ENCODE measurements at regions not wholly inside any gene's neighbourhood (a gene's known extent, or its start where the extent isn't known, plus 50 kb on each side); places are given as distances from the start of the nearest gene placed in this dataset.

GRCh38 chr16:48877946-48878345, 268.0 kb upstream of the N4BP1 start:
- no peaks in the 10 kb centered on the region for H3K4me1 Mint-ChIP-seq (ENCODE audit: low read depth)
- no peaks in the 10 kb centered on the region for H3K9me3 Mint-ChIP-seq
- H3K27ac Mint-ChIP-seq = no peak overlapping the region
- no peaks in the 10 kb centered on the region for H3K27me3 Mint-ChIP-seq
- H3K36me3 Mint-ChIP-seq (ENCODE audit: low read depth) = no peaks in the 10 kb centered on the region
- no peak overlapping the region for H3K4me3 Mint-ChIP-seq
- intact Hi-C loops (cut with micrococcal nuclease) = no loop called here

GRCh38 chr16:48870141-48870540, 260.2 kb upstream of the N4BP1 start:
- no peak overlapping the region for H3K4me3 Mint-ChIP-seq
- H3K36me3 Mint-ChIP-seq (ENCODE audit: low read depth) = no peaks in the 10 kb centered on the region
- H3K27me3 Mint-ChIP-seq = no peaks in the 10 kb centered on the region
- no peak overlapping the region for H3K27ac Mint-ChIP-seq
- no peaks in the 10 kb centered on the region for H3K9me3 Mint-ChIP-seq
- intact Hi-C loops (cut with micrococcal nuclease) = no loop called here
- H3K4me1 Mint-ChIP-seq (ENCODE audit: low read depth) = no peaks in the 10 kb centered on the region

- Mint-ChIP-seq H3K4me1 (ENCODE audit: low read depth) (no peaks in the 10 kb centered on the region), H3K27me3 (no peaks in the 10 kb centered on the region), H3K36me3 (ENCODE audit: low read depth) (no peaks in the 10 kb centered on the region), H3K4me3 (no peak overlapping the region), H3K9me3 (no peaks in the 10 kb centered on the region), H3K27ac (no peak overlapping the region)
- intact Hi-C loops (cut with micrococcal nuclease) = no loop called here
Measured at GRCh38 chr16:48865520-48865919, 255.5 kb upstream of the N4BP1 start.

- H3K4me1 Mint-ChIP-seq (ENCODE audit: low read depth) = no peaks in the 10 kb centered on the region
Measured at GRCh38 chr16:48864055-48864454, 254.1 kb upstream of the N4BP1 start.

GRCh38 chr16:48862087-48862532, 252.1 kb upstream of the N4BP1 start:
- Mint-ChIP-seq H3K9me3 (no peaks in the 10 kb centered on the region), H3K4me1 (ENCODE audit: low read depth) (no peaks in the 10 kb centered on the region), H3K27ac (no peak overlapping the region), H3K27me3 (no peaks in the 10 kb centered on the region), H3K36me3 (ENCODE audit: low read depth) (no peaks in the 10 kb centered on the region), H3K4me3 (no peak overlapping the region)
- intact Hi-C loops (cut with micrococcal nuclease) = no loop called here

More at GRCh38 chr16:48864055-48864454, 254.1 kb upstream of the N4BP1 start:
- Mint-ChIP-seq H3K36me3 (ENCODE audit: low read depth) (no peaks in the 10 kb centered on the region), H3K9me3 (no peaks in the 10 kb centered on the region), H3K27ac (no peak overlapping the region), H3K27me3 (no peaks in the 10 kb centered on the region), H3K4me3 (no peak overlapping the region)
- intact Hi-C loops (cut with micrococcal nuclease) = no loop called here

GRCh38 chr16:48860341-48860740, 250.4 kb upstream of the N4BP1 start:
- Mint-ChIP-seq H3K9me3 (no peaks in the 10 kb centered on the region), H3K4me3 (no peak overlapping the region), H3K4me1 (ENCODE audit: low read depth) (no peaks in the 10 kb centered on the region), H3K36me3 (ENCODE audit: low read depth) (no peaks in the 10 kb centered on the region), H3K27me3 (no peaks in the 10 kb centered on the region), H3K27ac (no peak overlapping the region)
- intact Hi-C loops (cut with micrococcal nuclease) = no loop called here

- Mint-ChIP-seq H3K36me3 (ENCODE audit: low read depth) (no peaks in the 10 kb centered on the region), H3K27me3 (no peaks in the 10 kb centered on the region), H3K4me1 (ENCODE audit: low read depth) (no peaks in the 10 kb centered on the region), H3K27ac (no peak overlapping the region), H3K9me3 (no peaks in the 10 kb centered on the region), H3K4me3 (no peak overlapping the region)
- intact Hi-C loops (cut with micrococcal nuclease) = no loop called here
Measured at GRCh38 chr16:48852951-48853350, 243.0 kb upstream of the N4BP1 start.

GRCh38 chr16:48852458-48852857, 242.5 kb upstream of the N4BP1 start:
- intact Hi-C loops (cut with micrococcal nuclease) = no loop called here
- no peaks in the 10 kb centered on the region for H3K9me3 Mint-ChIP-seq
- H3K36me3 Mint-ChIP-seq (ENCODE audit: low read depth) = no peaks in the 10 kb centered on the region
- no peak overlapping the region for H3K4me3 Mint-ChIP-seq
- H3K4me1 Mint-ChIP-seq (ENCODE audit: low read depth) = no peaks in the 10 kb centered on the region
- no peak overlapping the region for H3K27ac Mint-ChIP-seq
- H3K27me3 Mint-ChIP-seq = no peaks in the 10 kb centered on the region

GRCh38 chr16:48850097-48850770, 240.3 kb upstream of the N4BP1 start:
- Mint-ChIP-seq H3K9me3 (no peaks in the 10 kb centered on the region), H3K4me3 (no peak overlapping the region), H3K36me3 (ENCODE audit: low read depth) (no peaks in the 10 kb centered on the region), H3K27me3 (no peaks in the 10 kb centered on the region), H3K4me1 (ENCODE audit: low read depth) (no peaks in the 10 kb centered on the region), H3K27ac (no peak overlapping the region)
- intact Hi-C loops (cut with micrococcal nuclease) = no loop called here

- H3K36me3 Mint-ChIP-seq (ENCODE audit: low read depth) = no peaks in the 10 kb centered on the region
- intact Hi-C loops (cut with micrococcal nuclease) = no loop called here
Measured at GRCh38 chr16:48846277-48846676, 236.3 kb upstream of the N4BP1 start.

GRCh38 chr16:48845261-48845660, 235.3 kb upstream of the N4BP1 start:
- Mint-ChIP-seq H3K27ac (no peak overlapping the region), H3K9me3 (no peaks in the 10 kb centered on the region), H3K4me3 (no peak overlapping the region), H3K4me1 (ENCODE audit: low read depth) (no peaks in the 10 kb centered on the region), H3K27me3 (no peaks in the 10 kb centered on the region), H3K36me3 (ENCODE audit: low read depth) (no peaks in the 10 kb centered on the region)
- intact Hi-C loops (cut with micrococcal nuclease) = no loop called here

More at GRCh38 chr16:48846277-48846676, 236.3 kb upstream of the N4BP1 start:
- Mint-ChIP-seq H3K4me1 (ENCODE audit: low read depth) (no peaks in the 10 kb centered on the region), H3K4me3 (no peak overlapping the region), H3K27ac (no peak overlapping the region), H3K27me3 (no peaks in the 10 kb centered on the region), H3K9me3 (no peaks in the 10 kb centered on the region)

GRCh38 chr16:48838349-48838748, 228.4 kb upstream of the N4BP1 start:
- Mint-ChIP-seq H3K4me1 (ENCODE audit: low read depth) (no peaks in the 10 kb centered on the region), H3K9me3 (no peaks in the 10 kb centered on the region), H3K4me3 (no peak overlapping the region), H3K36me3 (ENCODE audit: low read depth) (no peaks in the 10 kb centered on the region), H3K27ac (no peak overlapping the region), H3K27me3 (no peaks in the 10 kb centered on the region)
- intact Hi-C loops (cut with micrococcal nuclease) = no loop called here

GRCh38 chr16:48836636-48837035, 226.7 kb upstream of the N4BP1 start:
- H3K27ac Mint-ChIP-seq = no peak overlapping the region
- no peaks in the 10 kb centered on the region for H3K36me3 Mint-ChIP-seq (ENCODE audit: low read depth)
- no peaks in the 10 kb centered on the region for H3K4me1 Mint-ChIP-seq (ENCODE audit: low read depth)
- no peaks in the 10 kb centered on the region for H3K27me3 Mint-ChIP-seq
- no peak overlapping the region for H3K4me3 Mint-ChIP-seq
- H3K9me3 Mint-ChIP-seq = no peaks in the 10 kb centered on the region
- intact Hi-C loops (cut with micrococcal nuclease) = no loop called here

- Mint-ChIP-seq H3K4me1 (ENCODE audit: low read depth) (no peaks in the 10 kb centered on the region), H3K27ac (no peak overlapping the region), H3K4me3 (no peak overlapping the region), H3K27me3 (no peaks in the 10 kb centered on the region), H3K36me3 (ENCODE audit: low read depth) (no peaks in the 10 kb centered on the region), H3K9me3 (no peaks in the 10 kb centered on the region)
- intact Hi-C loops (cut with micrococcal nuclease) = no loop called here
Measured at GRCh38 chr16:48836067-48836466, 226.1 kb upstream of the N4BP1 start.

- H3K27ac Mint-ChIP-seq = no peak overlapping the region
- intact Hi-C loops (cut with micrococcal nuclease) = no loop called here
Measured at GRCh38 chr16:48834576-48834975, 224.6 kb upstream of the N4BP1 start.

More at GRCh38 chr16:48834576-48834975, 224.6 kb upstream of the N4BP1 start:
- Mint-ChIP-seq H3K4me1 (ENCODE audit: low read depth) (no peaks in the 10 kb centered on the region), H3K4me3 (no peak overlapping the region), H3K27me3 (no peaks in the 10 kb centered on the region), H3K9me3 (no peaks in the 10 kb centered on the region), H3K36me3 (ENCODE audit: low read depth) (no peaks in the 10 kb centered on the region)
